Karpas-422 (cell line): ENCODE measurements at regions not wholly inside any gene's neighbourhood (a gene's known extent, or its start where the extent isn't known, plus 50 kb on each side); places are given as distances from the start of the nearest gene placed in this dataset.
"Not testable (repeated sequence)": the region's sequence is repeated elsewhere in the genome, so short reads cannot be mapped to it uniquely, and the experiment has no call there.

ENCODE experiments used
- DNase-seq: peaks from one replicate; pipeline ENCODE4 v3.0.0-alpha.2; 2015
- H2AFZ ChIP-seq: fragments of 200-600 bp; sonication (generic); 2 replicates; pipeline ENCODE4 v1.6.1; 2014; ENCODE audit warnings: antibody characterized with exemption, low read length, mixed read lengths
- H3K27ac ChIP-seq: fragments of 200-600 bp; sonication (generic); 2 replicates; pipeline ENCODE4 v1.5.1; 2014; ENCODE audit warnings: mild to moderate bottlenecking, low read length, moderate library complexity
- H3K27me3 ChIP-seq: fragments of 200-600 bp; sonication (generic); 2 replicates; pipeline ENCODE4 v1.6.1; 2014; ENCODE audit warnings: low read length, mixed read lengths
- H3K36me3 ChIP-seq: fragments of 200-600 bp; sonication (generic); 2 replicates; pipeline ENCODE4 v1.6.1; 2014; ENCODE audit warnings: low read length, mixed read lengths; ENCODE audit not compliant: insufficient read depth
- H3K4me1 ChIP-seq: fragments of 200-600 bp; sonication (generic); 2 replicates; pipeline ENCODE4 v1.6.1; 2014; ENCODE audit warnings: mild to moderate bottlenecking, low read length, mixed read lengths
- H3K4me2 ChIP-seq: fragments of 200-600 bp; sonication (generic); 2 replicates; pipeline ENCODE4 v1.6.1; 2014; ENCODE audit warnings: low read length, low read depth, mild to moderate bottlenecking; ENCODE audit not compliant: poor library complexity, severe bottlenecking
- H3K4me3 ChIP-seq: fragments of 200-600 bp; sonication (generic); 2 replicates; pipeline ENCODE4 v1.5.1; 2014; ENCODE audit warnings: mild to moderate bottlenecking, antibody characterized with exemption, low read length, mixed read lengths
- H3K79me2 ChIP-seq: fragments of 200-600 bp; sonication (generic); 2 replicates; pipeline ENCODE4 v1.6.1; 2014; ENCODE audit warnings: mild to moderate bottlenecking, low read length, mixed read lengths
- H3K9ac ChIP-seq: fragments of 200-600 bp; sonication (generic); 2 replicates; pipeline ENCODE4 v1.6.0; 2014; ENCODE audit warnings: low read length
- H3K9me2 ChIP-seq: fragments of 200-600 bp; sonication (generic), shearing (Covaris generic); replicated peaks from 2 replicates; pipeline ENCODE4 v1.6.0; 2014; ENCODE audit warnings: mild to moderate bottlenecking, low read length, moderate library complexity; ENCODE audit not compliant: insufficient read depth
- H3K9me3 ChIP-seq: fragments of 300-700, 200-600 bp; sonication (generic); 2 replicates; pipeline ENCODE4 v1.6.1; 2014; ENCODE audit warnings: low read length, mixed read lengths
- H4K20me1 ChIP-seq: fragments of 200-600 bp; sonication (generic); 2 replicates; pipeline ENCODE4 v1.6.1; 2014; ENCODE audit warnings: mild to moderate bottlenecking, antibody characterized with exemption, low read length, low read depth; ENCODE audit not compliant: insufficient read depth

GRCh38 chr18:30775629-30776028 lies 266.9 kb downstream of the DSC3 start:
- no peak for DNase-seq
- H3K79me2 ChIP-seq: no peaks in the 10 kb centered on the region
- H3K4me2 ChIP-seq: no peak overlapping the region
- no peaks in the 10 kb centered on the region for H3K4me1 ChIP-seq
- H3K36me3 ChIP-seq: no peaks in the 10 kb centered on the region
- H3K4me3 ChIP-seq: no peak overlapping the region
- H3K9ac ChIP-seq: no peak overlapping the region
- no peak overlapping the region for H3K27ac ChIP-seq
- H2AFZ ChIP-seq: no peak overlapping the region
- H3K9me2 ChIP-seq: no peaks in the 10 kb centered on the region
- H4K20me1 ChIP-seq: no peaks in the 10 kb centered on the region
- no peaks in the 10 kb centered on the region for H3K9me3 ChIP-seq
- no peaks in the 10 kb centered on the region for H3K27me3 ChIP-seq

DNA sequence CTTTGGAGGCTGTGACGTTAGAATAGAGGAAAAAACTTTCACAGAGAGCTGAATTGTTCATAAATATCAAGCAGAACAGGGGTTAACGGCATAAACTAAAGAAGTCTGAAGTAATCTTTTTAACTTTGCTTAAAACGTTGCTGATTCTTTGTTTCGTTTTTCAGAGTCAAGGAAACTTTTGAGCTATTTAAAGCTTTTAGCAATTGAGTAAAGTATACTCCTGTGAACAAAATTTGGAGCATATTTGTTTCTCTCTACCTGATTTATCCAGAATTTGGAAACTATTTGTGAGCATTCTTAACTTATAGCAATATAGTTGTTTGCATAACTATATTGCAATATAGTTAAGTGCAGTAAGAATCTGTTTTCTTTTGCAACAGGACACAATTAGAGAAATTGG lies 270.4 kb downstream of the DSC3 start:
- H3K27ac ChIP-seq, H3K4me2 ChIP-seq, H3K4me3 ChIP-seq, H3K27me3 ChIP-seq, H3K79me2 ChIP-seq, H3K9me3 ChIP-seq, DNase-seq, H3K9me2 ChIP-seq, H3K36me3 ChIP-seq, H4K20me1 ChIP-seq, H3K9ac ChIP-seq, H3K4me1 ChIP-seq, H2AFZ ChIP-seq: not testable (repeated sequence)

DNA sequence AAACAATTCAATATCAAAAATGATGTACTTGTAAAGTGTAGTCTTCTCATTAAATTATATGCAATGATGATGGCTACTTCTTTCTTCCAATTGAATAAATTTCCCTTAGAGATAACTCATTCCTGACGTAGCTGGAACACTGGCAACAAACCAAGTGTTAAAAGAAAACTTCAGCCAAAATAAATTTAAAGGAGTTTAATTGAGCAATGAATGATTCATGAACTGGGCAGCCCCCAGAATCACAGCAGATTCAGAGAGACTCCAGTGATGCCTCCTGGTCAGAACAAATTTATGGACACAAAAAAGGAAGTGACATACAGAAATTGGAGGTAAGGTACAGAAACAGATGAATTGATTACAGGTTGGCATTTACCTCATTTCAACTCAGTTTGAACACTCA lies 276.5 kb downstream of the DSC3 start:
- Histone ChIP-seq H3K27me3 (no peaks in the 10 kb centered on the region), H3K9ac (no peak overlapping the region), H3K9me2 (no peaks in the 10 kb centered on the region), H3K4me1 (no peaks in the 10 kb centered on the region), H3K27ac (no peak overlapping the region), H3K9me3 (no peaks in the 10 kb centered on the region), H3K4me3 (no peak overlapping the region), H4K20me1 (no peaks in the 10 kb centered on the region), H3K4me2 (no peak overlapping the region), H2AFZ (no peak overlapping the region), H3K36me3 (no peaks in the 10 kb centered on the region), H3K79me2 (no peaks in the 10 kb centered on the region)
- DNase-seq: no peak

GRCh38 chr18:30765247-30765646 lies 277.3 kb downstream of the DSC3 start:
- no peaks in the 10 kb centered on the region for H3K9me2 ChIP-seq
- no peak overlapping the region for H3K27ac ChIP-seq
- no peaks in the 10 kb centered on the region for H3K27me3 ChIP-seq
- H3K4me3 ChIP-seq: no peak overlapping the region
- H3K4me2 ChIP-seq: no peak overlapping the region
- H3K9me3 ChIP-seq: no peaks in the 10 kb centered on the region
- no peaks in the 10 kb centered on the region for H3K36me3 ChIP-seq
- no peaks in the 10 kb centered on the region for H3K79me2 ChIP-seq
- H2AFZ ChIP-seq: no peak overlapping the region
- H4K20me1 ChIP-seq: no peaks in the 10 kb centered on the region
- no peak for DNase-seq
- H3K9ac ChIP-seq: no peak overlapping the region
- H3K4me1 ChIP-seq: no peaks in the 10 kb centered on the region

DNA sequence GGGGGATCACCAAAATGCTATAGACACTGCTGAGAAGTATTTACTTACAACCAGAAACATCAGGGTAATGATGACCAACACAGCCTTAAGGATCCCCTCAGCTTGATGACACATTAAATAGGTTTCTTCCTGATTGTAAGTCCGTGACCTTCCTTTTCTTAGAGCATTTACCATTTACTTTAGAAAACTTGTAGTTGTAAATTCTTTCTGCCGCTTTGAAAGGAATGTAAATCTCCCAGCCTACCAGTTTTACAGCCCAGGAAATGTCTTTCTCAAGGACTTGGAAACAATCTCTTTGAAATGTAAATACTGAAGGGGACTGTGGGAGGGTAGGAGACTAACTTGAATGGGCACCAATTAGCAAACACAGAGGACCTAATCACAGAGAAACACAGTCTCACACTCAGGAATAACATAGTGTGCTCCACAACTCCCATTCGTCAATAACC lies 278.6 kb downstream of the DSC3 start:
- H3K9ac ChIP-seq: no peak overlapping the region
- H3K9me2 ChIP-seq: peaks cover 2% of the 10 kb centered on the region; the same call in 1 of the 2 replicates
- no peaks in the 10 kb centered on the region for H4K20me1 ChIP-seq
- no peak overlapping the region for H2AFZ ChIP-seq
- H3K27me3 ChIP-seq: no peaks in the 10 kb centered on the region
- no peaks in the 10 kb centered on the region for H3K9me3 ChIP-seq
- DNase-seq: no peak
- no peak overlapping the region for H3K4me3 ChIP-seq
- no peak overlapping the region for H3K27ac ChIP-seq
- no peaks in the 10 kb centered on the region for H3K4me1 ChIP-seq
- H3K79me2 ChIP-seq: no peaks in the 10 kb centered on the region
- no peak overlapping the region for H3K4me2 ChIP-seq
- no peaks in the 10 kb centered on the region for H3K36me3 ChIP-seq

- no peaks in the 10 kb centered on the region for H3K79me2 ChIP-seq
- no peak for DNase-seq
Measured at GRCh38 chr18:30754846-30755245, 287.7 kb downstream of the DSC3 start.

DNA sequence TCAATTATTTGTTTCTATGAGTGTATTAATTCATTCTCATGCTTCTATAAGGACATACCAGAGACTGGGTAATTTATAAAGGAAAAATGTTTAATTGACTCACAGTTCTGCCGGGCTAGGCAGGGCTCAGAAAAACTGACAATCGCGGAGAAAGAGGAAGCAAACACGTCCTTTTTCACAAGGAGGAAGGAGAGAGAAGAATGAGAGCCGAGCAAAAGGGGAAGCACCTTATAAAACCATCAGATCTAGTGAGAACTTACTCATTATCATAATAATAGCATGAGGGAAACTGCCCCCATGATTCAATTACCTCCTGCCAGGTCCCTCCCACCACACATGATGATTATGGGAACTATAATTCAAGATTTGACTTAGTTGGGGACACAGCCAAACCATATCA lies 294.0 kb downstream of the DSC3 start:
- no peaks in the 10 kb centered on the region for H3K27me3 ChIP-seq
- no peak overlapping the region for H3K4me2 ChIP-seq
- H2AFZ ChIP-seq: no peak overlapping the region
- no peaks in the 10 kb centered on the region for H4K20me1 ChIP-seq
- H3K4me1 ChIP-seq: no peaks in the 10 kb centered on the region
- H3K36me3 ChIP-seq: no peaks in the 10 kb centered on the region
- H3K9me3 ChIP-seq: no peaks in the 10 kb centered on the region
- no peak for DNase-seq
- no peaks in the 10 kb centered on the region for H3K79me2 ChIP-seq
- H3K9ac ChIP-seq: no peak overlapping the region
- H3K9me2 ChIP-seq: no peaks in the 10 kb centered on the region
- H3K27ac ChIP-seq: no peak overlapping the region
- H3K4me3 ChIP-seq: no peak overlapping the region

More at GRCh38 chr18:30754846-30755245, 287.7 kb downstream of the DSC3 start:
- Histone ChIP-seq H3K4me3 (no peak overlapping the region), H3K27ac (no peak overlapping the region), H3K36me3 (no peaks in the 10 kb centered on the region), H4K20me1 (no peaks in the 10 kb centered on the region), H3K4me2 (no peak overlapping the region), H3K9me3 (no peaks in the 10 kb centered on the region), H3K9ac (no peak overlapping the region), H3K27me3 (no peaks in the 10 kb centered on the region), H3K9me2 (peaks cover 3% of the 10 kb centered on the region; the same call in 1 of the 2 replicates), H3K4me1 (no peaks in the 10 kb centered on the region), H2AFZ (no peak overlapping the region)

DNA sequence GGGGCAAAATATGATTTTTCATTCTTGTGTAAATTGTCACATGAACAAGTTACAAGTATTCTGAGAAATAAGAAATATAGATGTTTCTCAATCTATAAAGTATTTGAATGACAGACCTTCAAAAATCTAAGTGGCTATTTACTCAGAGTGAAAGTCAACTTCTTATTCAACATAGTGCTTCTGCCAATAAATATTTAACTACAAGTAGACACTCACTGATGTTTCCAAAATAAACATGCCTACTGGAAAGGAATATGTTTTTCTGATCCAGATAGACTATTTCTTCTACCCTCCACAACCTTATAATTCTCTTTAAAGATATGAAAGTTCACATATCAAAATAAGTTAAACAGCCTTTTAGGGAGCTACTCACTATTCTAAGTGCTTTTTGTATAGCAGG lies 296.3 kb downstream of the DSC3 start:
- Histone ChIP-seq H3K9me3 (no peaks in the 10 kb centered on the region), H3K9ac (no peak overlapping the region), H3K4me3 (no peak overlapping the region), H2AFZ (no peak overlapping the region), H3K4me1 (no peaks in the 10 kb centered on the region), H3K36me3 (no peaks in the 10 kb centered on the region), H3K27ac (no peak overlapping the region), H3K4me2 (no peak overlapping the region), H3K27me3 (no peaks in the 10 kb centered on the region), H4K20me1 (no peaks in the 10 kb centered on the region), H3K9me2 (no peaks in the 10 kb centered on the region), H3K79me2 (no peaks in the 10 kb centered on the region)
- DNase-seq: no peak

DNA sequence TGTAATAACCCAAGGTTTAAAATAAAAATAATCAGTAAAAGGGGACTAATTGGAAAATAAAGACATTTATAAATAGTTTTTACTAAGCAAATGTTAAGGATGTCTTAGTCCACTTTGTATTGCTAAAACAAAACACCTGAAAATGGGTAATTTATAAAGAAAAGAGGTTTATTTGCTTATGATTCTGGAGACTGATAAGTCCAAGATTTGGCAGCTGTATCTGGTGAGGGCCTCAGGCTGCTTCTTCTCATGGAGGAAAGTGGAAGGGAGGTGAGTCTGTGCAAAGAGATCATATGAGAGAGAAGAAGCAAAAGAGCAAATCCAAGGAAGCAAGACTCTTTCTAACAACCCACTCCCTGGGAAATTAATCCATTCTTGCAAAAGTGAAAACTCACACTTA lies 299.5 kb downstream of the DSC3 start:
- H3K4me3 ChIP-seq: no peak overlapping the region
- no peaks in the 10 kb centered on the region for H3K36me3 ChIP-seq
- H3K27ac ChIP-seq: no peak overlapping the region
- H2AFZ ChIP-seq: no peak overlapping the region
- no peak for DNase-seq
- no peaks in the 10 kb centered on the region for H3K79me2 ChIP-seq
- H3K9me2 ChIP-seq: no peaks in the 10 kb centered on the region
- H3K4me2 ChIP-seq: no peak overlapping the region
- H3K9me3 ChIP-seq: no peaks in the 10 kb centered on the region
- H3K9ac ChIP-seq: no peak overlapping the region
- no peaks in the 10 kb centered on the region for H3K4me1 ChIP-seq
- H4K20me1 ChIP-seq: no peaks in the 10 kb centered on the region
- H3K27me3 ChIP-seq: no peaks in the 10 kb centered on the region
